GM12878 (cell line): ENCODE measurements at regions not wholly inside any gene's neighbourhood (a gene's known extent, or its start where the extent isn't known, plus 50 kb on each side); places are given as distances from the start of the nearest gene placed in this dataset.
"Not testable (repeated sequence)": the region's sequence is repeated elsewhere in the genome, so short reads cannot be mapped to it uniquely, and the experiment has no call there.

ENCODE experiments used
- NFXL1 ChIP-seq: fragments of 450-650 bp; IDR thresholded peaks from 2 replicates; pipeline ENCODE4 v1.6.1; 2017; ENCODE audit warnings: antibody characterized with exemption, mild to moderate bottlenecking, borderline replicate concordance
- PBX3 ChIP-seq: IDR thresholded peaks from 2 replicates; pipeline ENCODE4 v1.6.1; 2011; ENCODE audit warnings: mild to moderate bottlenecking, low read depth, low read length, moderate library complexity; ENCODE audit not compliant: insufficient replicate concordance
- POLR2AphosphoS5 ChIP-seq: IDR thresholded peaks from 2 replicates; pipeline ENCODE4 v1.6.1; 2011; ENCODE audit warnings: mild to moderate bottlenecking, low read length, inconsistent platforms
- RBBP5 ChIP-seq: fragments of 200-600 bp; sonication (generic); conservative IDR thresholded peaks from 2 replicates; pipeline ENCODE4 v1.6.1; 2016
- RFX5 ChIP-seq: IDR thresholded peaks from 2 replicates; pipeline ENCODE4 v1.6.1; 2011; ENCODE audit warnings: low read depth, low read length, improper control_type of control experiment
- SRF ChIP-seq, 2 experiments: IDR thresholded peaks; 2 replicates each; pipeline ENCODE4 v1.6.1; 2011; ENCODE audit warnings: low read depth in 2 of 2, low read length in 2 of 2, mild to moderate bottlenecking in 1 of 2, moderate library complexity in 1 of 2
- TCF12 ChIP-seq: IDR thresholded peaks from 2 replicates; pipeline ENCODE4 v1.6.1; 2011; ENCODE audit warnings: low read depth, mild to moderate bottlenecking, low read length
- ZNF274 ChIP-seq: IDR thresholded peaks from one replicate; pipeline ENCODE4 v1.8.0; 2011; ENCODE audit not compliant: insufficient read length, insufficient read depth
- TF ChIP-seq, protein P1 (sequence below): IDR thresholded peaks from 2 replicates; pipeline ENCODE4 v1.6.1; 2011; ENCODE audit warnings: borderline replicate concordance, low read depth, mild to moderate bottlenecking, moderate library complexity, mixed read lengths, low read length; ENCODE audit not compliant: insufficient read depth; ENCODE audit errors: extremely low read length
- TF ChIP-seq, protein P2 (sequence below): fragments of 450-650 bp; IDR thresholded peaks from 2 replicates; pipeline ENCODE4 v1.6.1; 2014; ENCODE audit warnings: mild to moderate bottlenecking

DNA sequence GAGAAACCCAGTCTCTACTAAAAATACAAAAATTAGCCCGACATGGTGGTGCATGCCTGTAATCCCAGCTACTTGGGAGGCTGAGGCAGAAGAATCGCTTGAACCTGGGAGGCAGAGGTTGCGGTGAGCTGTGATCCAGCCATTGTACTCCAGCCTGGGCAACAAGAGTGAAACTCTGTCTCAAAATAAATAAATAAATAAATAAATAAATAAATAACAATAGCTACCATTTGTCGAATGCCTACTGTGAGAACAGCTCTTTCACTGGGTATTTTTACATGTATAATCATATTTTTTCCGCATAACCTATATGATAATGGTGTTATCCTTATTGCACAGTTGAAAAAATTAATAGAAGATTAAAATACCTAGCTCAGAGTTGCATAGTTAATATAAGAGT is 177.4 kb downstream of the PHLDA1 start:
- TF ChIP-seq, protein P1, sequence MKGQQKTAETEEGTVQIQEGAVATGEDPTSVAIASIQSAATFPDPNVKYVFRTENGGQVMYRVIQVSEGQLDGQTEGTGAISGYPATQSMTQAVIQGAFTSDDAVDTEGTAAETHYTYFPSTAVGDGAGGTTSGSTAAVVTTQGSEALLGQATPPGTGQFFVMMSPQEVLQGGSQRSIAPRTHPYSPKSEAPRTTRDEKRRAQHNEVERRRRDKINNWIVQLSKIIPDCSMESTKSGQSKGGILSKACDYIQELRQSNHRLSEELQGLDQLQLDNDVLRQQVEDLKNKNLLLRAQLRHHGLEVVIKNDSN, result not testable (repeated sequence)
- TF ChIP-seq NFXL1; RFX5; RBBP5; POLR2AphosphoS5; ZNF274; TCF12; PBX3; SRF (IDR thresholded peaks at IDR 0.05; ENCODE audit: low read depth in 2 of 2, low read length in 2 of 2): not testable (repeated sequence)
- TF ChIP-seq, protein P2, sequence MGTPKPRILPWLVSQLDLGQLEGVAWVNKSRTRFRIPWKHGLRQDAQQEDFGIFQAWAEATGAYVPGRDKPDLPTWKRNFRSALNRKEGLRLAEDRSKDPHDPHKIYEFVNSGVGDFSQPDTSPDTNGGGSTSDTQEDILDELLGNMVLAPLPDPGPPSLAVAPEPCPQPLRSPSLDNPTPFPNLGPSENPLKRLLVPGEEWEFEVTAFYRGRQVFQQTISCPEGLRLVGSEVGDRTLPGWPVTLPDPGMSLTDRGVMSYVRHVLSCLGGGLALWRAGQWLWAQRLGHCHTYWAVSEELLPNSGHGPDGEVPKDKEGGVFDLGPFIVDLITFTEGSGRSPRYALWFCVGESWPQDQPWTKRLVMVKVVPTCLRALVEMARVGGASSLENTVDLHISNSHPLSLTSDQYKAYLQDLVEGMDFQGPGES, result not testable (repeated sequence)
